HG02943 (cell line): ENCODE measurements at regions not wholly inside any gene's neighbourhood (a gene's known extent, or its start where the extent isn't known, plus 50 kb on each side); places are given as distances from the start of the nearest gene placed in this dataset.

Experiments
- ATAC-seq: cut with Tn5 transposase; IDR thresholded peaks from one replicate; pipeline ENCODE4 v1.9.1; 2021; ENCODE audit warnings: mild to moderate bottlenecking, low read depth, moderate library complexity; ENCODE audit not compliant: unreplicated experiment

GRCh38 chr1:244218220-244218619 lies 167.1 kb downstream of the ZBTB18 start:
- ATAC-seq, result no peak

- ATAC-seq, result no peak
Measured at GRCh38 chr1:244219149-244219548, 168.1 kb downstream of the ZBTB18 start.

GRCh38 chr1:244219802-244220201 lies 168.7 kb downstream of the ZBTB18 start:
- no peak for ATAC-seq

DNA sequence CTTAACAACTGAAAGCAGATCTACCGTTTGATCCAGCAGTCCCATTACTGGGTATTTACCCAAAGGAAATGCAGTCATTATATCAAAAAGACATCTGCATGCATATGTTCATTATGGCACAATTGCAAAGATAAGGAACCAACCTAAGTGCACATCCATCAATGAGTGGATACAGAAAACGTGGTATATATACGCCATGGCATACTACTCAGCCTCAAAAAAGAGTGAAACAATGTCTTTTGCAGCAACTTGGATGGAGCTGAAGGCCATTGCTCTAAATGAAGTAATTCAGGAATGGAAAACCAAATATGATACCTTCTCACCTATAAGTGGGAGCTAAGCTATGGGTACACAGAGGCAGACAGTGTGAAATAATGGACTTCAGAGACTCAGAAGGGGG lies 169.3 kb downstream of the ZBTB18 start:
- no peak for ATAC-seq

- no peak for ATAC-seq
Measured at GRCh38 chr1:244221991-244222390, 170.9 kb downstream of the ZBTB18 start.

- ATAC-seq, result no peak
Measured at GRCh38 chr1:244224487-244225430, 173.7 kb downstream of the ZBTB18 start.

- no peak for ATAC-seq
Measured at GRCh38 chr1:244226435-244226834, 175.4 kb downstream of the ZBTB18 start.

DNA sequence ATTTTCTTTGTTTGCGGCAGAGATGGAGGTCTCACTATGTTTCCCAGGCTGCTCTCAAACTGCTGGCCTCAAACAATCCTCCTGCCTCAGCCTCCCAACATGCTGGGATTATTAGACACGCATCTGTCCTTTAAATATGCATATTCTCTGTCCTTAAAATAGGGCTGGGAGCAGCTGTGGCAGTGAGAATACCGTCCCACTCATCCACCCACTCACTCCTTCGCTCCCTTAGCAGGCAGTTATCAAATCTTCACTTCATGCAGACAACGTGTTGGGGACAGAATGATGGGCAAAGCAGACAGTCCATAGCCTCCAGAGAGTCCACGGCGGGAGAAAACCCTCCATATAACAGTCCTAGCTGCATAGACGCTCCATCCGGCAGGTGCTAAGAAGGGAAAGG lies 179.4 kb downstream of the ZBTB18 start:
- no peak for ATAC-seq

- ATAC-seq, result no peak
Measured at GRCh38 chr1:244231193-244231571, 180.1 kb downstream of the ZBTB18 start.

DNA sequence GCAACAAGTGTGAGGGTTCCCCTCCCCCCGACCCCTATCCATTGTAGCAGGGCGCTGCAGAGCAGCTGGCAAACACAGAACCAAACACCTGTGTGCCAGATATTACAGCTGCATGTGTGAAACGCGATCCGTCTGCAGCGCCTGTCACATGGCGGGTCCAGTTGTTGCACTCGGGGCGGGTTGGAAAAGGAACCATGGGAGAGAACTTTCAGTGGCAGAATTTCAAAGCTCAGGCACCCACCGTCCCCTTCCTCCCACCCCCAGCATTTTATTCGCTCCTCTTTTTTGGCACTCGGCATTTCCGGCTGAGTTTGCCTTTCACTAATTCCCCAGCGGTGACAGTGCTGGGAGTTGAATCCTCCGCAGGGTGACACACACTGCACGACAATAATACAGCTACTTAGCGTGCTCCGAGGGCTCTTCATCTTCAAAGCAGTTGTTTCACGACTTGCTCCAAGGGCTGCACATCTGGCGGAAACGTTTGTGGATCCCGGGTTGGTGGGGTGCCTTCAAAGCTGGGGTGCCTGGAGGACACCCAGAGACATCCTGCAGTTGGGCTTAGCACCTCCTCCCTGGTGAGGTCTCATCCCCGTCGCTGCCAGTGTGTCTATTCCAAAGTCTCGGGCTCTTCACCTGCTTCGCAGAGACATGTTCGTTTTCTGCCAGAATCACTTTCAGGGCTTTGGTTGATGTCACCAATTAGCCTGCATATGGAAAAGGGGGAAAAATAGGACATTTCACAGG lies 180.7 kb downstream of the ZBTB18 start:
- ATAC-seq, result no peak

- no peak for ATAC-seq
Measured at GRCh38 chr1:244234009-244234643, 183.0 kb downstream of the ZBTB18 start.

GRCh38 chr1:244235157-244235556 lies 184.1 kb downstream of the ZBTB18 start:
- no peak for ATAC-seq

DNA sequence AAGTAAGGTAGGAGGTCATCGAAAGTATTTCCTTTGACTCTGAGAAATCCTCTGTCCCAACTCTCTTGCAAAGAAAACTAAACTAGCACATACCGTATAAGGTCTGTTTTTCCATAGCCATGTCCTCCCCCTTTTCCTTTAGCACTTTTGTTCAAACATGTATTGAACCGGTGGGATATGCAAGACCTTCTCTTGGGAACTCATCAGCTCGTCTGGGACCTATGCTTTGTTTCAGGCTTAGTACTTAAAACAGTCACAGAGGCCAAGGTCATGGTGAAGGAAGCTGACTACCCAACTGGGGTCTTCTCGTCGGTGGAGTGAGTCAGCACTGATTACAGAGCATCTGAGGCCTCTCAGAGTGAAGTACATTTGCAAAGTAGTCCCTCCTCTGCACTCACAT lies 185.0 kb downstream of the ZBTB18 start:
- no peak for ATAC-seq

- no peak for ATAC-seq
Measured at GRCh38 chr1:244236721-244237120, 185.6 kb downstream of the ZBTB18 start.

GRCh38 chr1:244237445-244237844 lies 186.4 kb downstream of the ZBTB18 start:
- no peak for ATAC-seq

DNA sequence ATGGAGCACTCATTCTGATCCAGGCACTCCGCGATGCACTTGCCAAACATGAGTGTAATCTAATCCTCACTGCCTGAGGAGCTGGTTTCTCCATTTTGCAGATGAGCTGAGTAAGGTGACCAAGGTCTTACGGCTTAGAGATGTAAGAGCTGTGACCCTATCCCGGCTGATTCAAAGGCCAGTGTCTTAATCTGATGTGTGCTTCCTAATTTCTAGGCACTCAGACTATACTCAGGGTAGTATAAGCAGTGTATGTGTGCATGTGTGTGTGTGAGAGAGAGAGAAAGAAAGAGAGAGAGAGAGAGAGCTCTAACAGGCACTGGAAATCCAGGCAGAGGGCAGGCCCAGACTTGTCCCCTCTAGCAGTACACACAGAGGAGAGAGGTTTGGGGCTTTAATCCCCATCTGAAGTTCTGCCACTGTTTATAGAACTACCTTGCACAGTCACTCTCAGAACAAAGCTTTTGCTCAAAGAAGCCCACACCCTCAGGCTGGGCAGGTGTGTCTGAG lies 188.2 kb downstream of the ZBTB18 start:
- ATAC-seq, result no peak

DNA sequence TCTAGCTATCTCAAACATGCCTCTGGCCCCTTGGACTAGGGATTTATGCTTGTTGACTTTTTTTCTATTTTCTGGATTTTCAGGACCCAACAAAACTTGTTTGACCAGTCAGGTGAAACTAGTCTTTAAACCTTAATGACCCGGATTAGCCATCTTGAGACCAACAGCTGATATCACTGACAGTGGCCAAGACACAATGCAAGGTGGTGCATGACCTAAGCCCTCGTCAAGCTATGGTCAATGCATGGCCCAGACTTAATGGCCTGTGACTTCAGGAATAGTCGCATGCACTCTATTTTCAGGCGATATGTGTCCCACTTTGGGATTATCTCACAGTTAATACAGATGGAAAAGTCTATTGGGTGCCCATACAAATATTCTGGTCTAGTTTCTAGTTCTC lies 190.4 kb downstream of the ZBTB18 start:
- ATAC-seq, result no peak

- ATAC-seq, result no peak
Measured at GRCh38 chr1:244242446-244242845, 191.4 kb downstream of the ZBTB18 start.

GRCh38 chr1:244246334-244246733 lies 195.3 kb downstream of the ZBTB18 start:
- no peak for ATAC-seq

DNA sequence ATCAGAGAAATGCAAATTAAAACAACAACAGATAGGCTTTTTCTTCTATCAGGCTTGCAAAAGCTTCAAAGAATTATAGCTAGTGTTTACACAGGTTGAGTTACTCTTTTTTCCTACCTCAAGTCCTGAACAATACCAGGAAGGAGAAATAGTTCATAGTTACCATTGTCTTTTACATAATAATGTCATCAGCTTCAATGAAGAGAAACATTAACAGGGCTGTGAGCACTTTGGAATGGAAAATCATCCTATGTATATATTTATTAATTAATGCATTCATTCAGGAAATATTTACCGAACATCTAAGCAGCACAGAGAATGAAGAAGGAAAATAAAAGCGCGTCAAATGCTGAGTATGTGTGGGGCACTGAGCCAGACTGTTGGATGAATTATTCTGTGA lies 197.3 kb downstream of the ZBTB18 start:
- no peak for ATAC-seq

- no peak for ATAC-seq
Measured at GRCh38 chr1:244252211-244252610, 199.5 kb downstream of the ADSS2 start.
